Pancreas (tissue), 10 donors: ENCODE measurements at regions not wholly inside any gene's neighbourhood (a gene's known extent, or its start where the extent isn't known, plus 50 kb on each side); places are given as distances from the start of the nearest gene placed in this dataset.

ENCODE experiments used
- ATAC-seq, 4 donors: fragments of 200-7000 bp; cut with Tn5 transposase; one replicate each; pipeline versions ENCODE4 v1.8.0 to v1.9.1; 2020; ENCODE audit warnings: mild to moderate bottlenecking in 4 of 4, moderate library complexity in 4 of 4
- DNase-seq, 6 donors: peaks; one replicate each; pipeline ENCODE4 v3.0.0-alpha.2; 2020
- FAIRE-seq: peaks from 2 replicates; lab custom pipeline; 2012; peaks lifted over from hg19 to GRCh38; lab: Jason Lieb, UNC
- H3K27ac ChIP-seq, 4 donors: fragments of 200-600 bp; sonication (generic); 1 replicate in 3 of 4; 2 replicates in 1 of 4; pipeline versions ENCODE4 v1.5.0 to v1.8.0; 2020
- H3K27me3 ChIP-seq, 4 donors: fragments of 200-600 bp; one replicate each; pipeline ENCODE4 v1.8.0; 2021
- H3K36me3 ChIP-seq, 3 donors: fragments of 200-600 bp; sonication (generic) in 1 of 3; one replicate each; pipeline versions ENCODE4 v1.5.0 to v1.8.0; 2020 to 2021
- H3K4me1 ChIP-seq, 3 donors: fragments of 200-600 bp; one replicate each; pipeline ENCODE4 v1.8.0; 2021
- H3K4me3 ChIP-seq, 4 donors: fragments of 200-600 bp; sonication (generic) in 2 of 4; one replicate each; pipeline versions ENCODE4 v1.5.0 to v1.8.0; 2020 to 2021
- H3K9me3 ChIP-seq, 4 donors: fragments of 200-600 bp; one replicate each; pipeline ENCODE4 v1.8.0; 2021
- WGBS, 2 donors: extraction: QIAGEN DNeasy Blood & Tissue Kit; methylation state at CpG; one replicate each; pipeline ENCODE4 v1.1.7; 2013; 5-methylcytosine and 5-hydroxymethylcytosine counted together
- intact Hi-C, 3 donors: fragments of 100-400 bp; cut with DNase I; formaldehyde crosslinking; loops; one replicate each; pipeline versions ENCODE4 v1.11.1 to v1.14.2; 2022
- TF ChIP-seq, protein P1 (sequence below), 4 donors: fragments of 200-600 bp; sonication (generic) in 3 of 4; IDR thresholded peaks; one replicate each; pipeline versions ENCODE4 v1.5.0 to v1.8.0; 2021; ENCODE audit warnings: antibody characterized with exemption in 4 of 4
- donor health status: healthy with polysubstance abuse.
- donor health status: DM: no; HTN: no; CAD: no; lungs with moderate emphysema.
- donor health status: DM: no; HTN: no; CAD: no.
- donor health status: control.
- donor health status: control.
- donor health status: Bipolar disorder and iron deficiency.
- donor health status: DM: yes; HTN: yes; CAD: no.
- donor health status: DM: no; HTN: no; CAD: no.
- donor health status: DM: no; HTN: no; CAD: no.
- donor health status: DM: yes; HTN: yes; CAD: no.

DNA sequence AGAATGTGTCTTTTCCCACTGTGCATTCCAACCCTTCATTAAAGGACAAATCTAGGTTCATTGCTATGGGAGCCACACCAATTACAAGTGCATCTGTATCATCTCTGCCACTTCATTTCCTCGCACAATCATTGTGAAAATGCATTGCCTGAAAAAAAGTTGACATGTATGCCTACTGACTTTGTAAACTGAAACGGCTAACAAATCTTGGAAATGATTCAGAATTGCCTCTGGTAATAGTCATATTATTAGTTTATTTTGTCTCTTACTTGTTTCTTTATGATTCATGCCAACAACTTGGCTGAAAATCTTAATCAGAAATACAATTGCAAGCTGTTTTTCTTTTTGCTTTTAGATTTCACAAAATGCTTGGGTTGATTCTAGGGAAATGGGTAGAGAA, 497.1 kb downstream of the ZIC1 start:
- Histone ChIP-seq H3K4me1 (no peaks in the 10 kb centered on the region), H3K9me3 (no peaks in the 10 kb centered on the region), H3K36me3 (no peaks in the 10 kb centered on the region), H3K27ac (no peak overlapping the region), H3K4me3 (no peak overlapping the region), H3K27me3 (no peaks in the 10 kb centered on the region)
- intact Hi-C loops: no loop called here
- no peak for DNase-seq
- 44 to 61% methylated on average over 2 of the region's 2 CpGs for WGBS, 2 donors
- ATAC-seq: no peak
- FAIRE-seq: no peak
- TF ChIP-seq, protein P1, sequence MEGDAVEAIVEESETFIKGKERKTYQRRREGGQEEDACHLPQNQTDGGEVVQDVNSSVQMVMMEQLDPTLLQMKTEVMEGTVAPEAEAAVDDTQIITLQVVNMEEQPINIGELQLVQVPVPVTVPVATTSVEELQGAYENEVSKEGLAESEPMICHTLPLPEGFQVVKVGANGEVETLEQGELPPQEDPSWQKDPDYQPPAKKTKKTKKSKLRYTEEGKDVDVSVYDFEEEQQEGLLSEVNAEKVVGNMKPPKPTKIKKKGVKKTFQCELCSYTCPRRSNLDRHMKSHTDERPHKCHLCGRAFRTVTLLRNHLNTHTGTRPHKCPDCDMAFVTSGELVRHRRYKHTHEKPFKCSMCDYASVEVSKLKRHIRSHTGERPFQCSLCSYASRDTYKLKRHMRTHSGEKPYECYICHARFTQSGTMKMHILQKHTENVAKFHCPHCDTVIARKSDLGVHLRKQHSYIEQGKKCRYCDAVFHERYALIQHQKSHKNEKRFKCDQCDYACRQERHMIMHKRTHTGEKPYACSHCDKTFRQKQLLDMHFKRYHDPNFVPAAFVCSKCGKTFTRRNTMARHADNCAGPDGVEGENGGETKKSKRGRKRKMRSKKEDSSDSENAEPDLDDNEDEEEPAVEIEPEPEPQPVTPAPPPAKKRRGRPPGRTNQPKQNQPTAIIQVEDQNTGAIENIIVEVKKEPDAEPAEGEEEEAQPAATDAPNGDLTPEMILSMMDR (IDR thresholded peaks at IDR 0.05): no peak

DNA sequence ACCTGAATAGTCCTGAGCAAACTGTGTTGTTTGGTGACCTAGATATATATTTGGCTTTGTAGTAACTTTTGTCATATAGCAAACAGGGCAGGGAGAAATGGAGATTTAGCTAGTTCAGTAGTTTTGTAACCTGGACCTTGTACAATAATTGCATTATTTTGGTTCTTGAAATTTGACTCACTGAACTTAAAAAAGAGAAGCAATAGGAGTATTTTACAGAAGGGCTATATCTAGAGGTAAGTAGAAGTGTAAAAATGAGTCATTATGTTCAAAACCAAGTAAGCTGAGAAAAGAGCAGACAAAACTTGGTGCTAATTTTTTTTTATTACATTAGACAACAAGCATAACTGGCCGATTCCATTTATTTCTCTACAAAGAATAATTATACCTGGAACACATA, 505.4 kb downstream of the ZIC1 start:
- FAIRE-seq: no peak
- H3K27me3 ChIP-seq: no peaks in the 10 kb centered on the region
- no peak overlapping the region for H3K27ac ChIP-seq

DNA sequence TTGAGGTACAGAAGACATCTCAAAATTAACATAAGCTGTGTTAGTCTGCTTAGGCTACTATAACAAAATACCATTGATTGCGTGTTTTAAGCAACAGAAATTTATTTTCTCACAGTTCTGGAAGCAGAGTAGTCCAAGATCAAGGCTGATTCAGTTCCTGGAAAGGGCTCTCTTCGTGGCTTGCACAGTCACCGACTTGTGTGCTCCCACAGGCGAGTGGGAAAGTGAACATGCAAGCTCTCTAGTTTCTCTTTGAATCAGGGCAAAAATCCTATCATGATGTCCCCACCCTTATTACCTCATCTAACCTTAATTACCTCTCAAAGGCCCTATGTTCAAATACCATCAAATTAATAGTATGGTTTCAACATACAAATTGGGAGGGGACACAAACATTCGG, 505.9 kb downstream of the ZIC1 start:
- H3K36me3 ChIP-seq: no peaks in the 10 kb centered on the region
- TF ChIP-seq, protein P1 (IDR thresholded peaks at IDR 0.05): no peak
- no peaks in the 10 kb centered on the region for H3K27me3 ChIP-seq
- FAIRE-seq (no peak), ATAC-seq (no peak), DNase-seq (no peak)
- no peak overlapping the region for H3K4me3 ChIP-seq
- H3K4me1 ChIP-seq: no peaks in the 10 kb centered on the region
- intact Hi-C loops: no loop called here
- H3K9me3 ChIP-seq: no peaks in the 10 kb centered on the region
- no peak overlapping the region for H3K27ac ChIP-seq
- 59 to 69% methylated on average over 5 of the region's 5 CpGs for WGBS, 2 donors

More for the DNA sequence above, 505.4 kb downstream of the ZIC1 start:
- H3K36me3 ChIP-seq: no peaks in the 10 kb centered on the region
- H3K4me3 ChIP-seq: no peak overlapping the region
- 56 to 70% methylated on average over 1 of the region's 1 CpG for WGBS, 2 donors
- H3K4me1 ChIP-seq: no peaks in the 10 kb centered on the region
- intact Hi-C loops: no loop called here
- ATAC-seq (no peak), DNase-seq (no peak)
- TF ChIP-seq, protein P1 (IDR thresholded peaks at IDR 0.05): no peak
- H3K9me3 ChIP-seq: no peaks in the 10 kb centered on the region

DNA sequence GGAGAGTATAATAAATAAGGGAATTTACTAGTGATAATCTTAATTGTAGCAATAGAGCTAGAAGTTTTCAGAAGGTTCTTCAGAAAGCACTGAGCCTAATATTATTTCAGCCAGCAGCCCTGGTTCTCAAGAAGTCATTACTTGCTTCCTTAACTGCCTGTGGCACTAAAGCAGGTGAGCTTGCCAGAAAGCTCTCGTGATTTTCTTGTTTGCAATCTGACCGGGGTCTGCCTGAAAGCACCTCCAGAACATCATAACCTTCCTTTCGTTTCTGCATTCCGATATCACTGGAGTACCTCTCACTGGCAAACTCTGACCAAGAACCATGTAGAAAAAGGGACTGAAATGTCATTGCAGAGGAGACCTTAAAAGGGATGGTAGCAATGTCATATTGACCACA, 510.3 kb downstream of the ZIC1 start:
- DNase-seq: no peak
- ATAC-seq: no peak
- H3K27ac ChIP-seq: no peak overlapping the region

DNA sequence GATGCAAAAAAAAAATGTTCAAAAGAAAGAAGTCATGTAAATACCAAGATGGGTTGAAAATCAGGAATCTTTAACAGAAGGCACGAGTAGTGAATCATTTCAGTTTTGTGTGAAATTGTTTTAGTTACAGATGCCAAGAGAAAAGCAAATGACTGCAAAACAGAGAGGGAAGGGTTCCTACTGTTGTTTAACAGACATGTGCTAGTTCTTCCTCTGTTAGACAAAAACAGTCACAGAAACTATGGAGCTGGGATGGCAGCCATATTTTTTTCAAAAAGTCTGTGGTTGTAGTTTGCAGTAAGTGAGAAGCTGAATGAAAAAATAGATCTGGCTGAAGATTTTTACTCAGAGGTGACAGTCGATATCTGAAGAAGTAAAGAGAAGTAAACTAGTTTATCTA, 511.9 kb downstream of the ZIC1 start:
- no peak for DNase-seq
- Histone ChIP-seq H3K36me3 (no peaks in the 10 kb centered on the region), H3K4me1 (no peaks in the 10 kb centered on the region), H3K9me3 (no peaks in the 10 kb centered on the region), H3K27me3 (no peaks in the 10 kb centered on the region), H3K27ac (no peak overlapping the region), H3K4me3 (no peak overlapping the region)
- WGBS, 2 donors: 58% methylated on average over 2 of the region's 2 CpGs
- FAIRE-seq: no peak
- intact Hi-C loops: no loop called here
- TF ChIP-seq, protein P1 (IDR thresholded peaks at IDR 0.05): no peak
- no peak for ATAC-seq

More for the DNA sequence above, 510.3 kb downstream of the ZIC1 start:
- Histone ChIP-seq H3K4me1 (no peaks in the 10 kb centered on the region), H3K4me3 (no peak overlapping the region), H3K36me3 (no peaks in the 10 kb centered on the region), H3K27me3 (no peaks in the 10 kb centered on the region), H3K9me3 (no peaks in the 10 kb centered on the region)
- intact Hi-C loops: no loop called here
- no peak for FAIRE-seq
- WGBS, 2 donors: 56 to 60% methylated on average over 4 of the region's 4 CpGs
- TF ChIP-seq, protein P1 (IDR thresholded peaks at IDR 0.05): no peak
